ENCODE measurements at regions not wholly inside any gene's neighbourhood (a gene's known extent, or its start where the extent isn't known, plus 50 kb on each side); places are given as distances from the start of the nearest gene placed in this dataset.

DNA sequence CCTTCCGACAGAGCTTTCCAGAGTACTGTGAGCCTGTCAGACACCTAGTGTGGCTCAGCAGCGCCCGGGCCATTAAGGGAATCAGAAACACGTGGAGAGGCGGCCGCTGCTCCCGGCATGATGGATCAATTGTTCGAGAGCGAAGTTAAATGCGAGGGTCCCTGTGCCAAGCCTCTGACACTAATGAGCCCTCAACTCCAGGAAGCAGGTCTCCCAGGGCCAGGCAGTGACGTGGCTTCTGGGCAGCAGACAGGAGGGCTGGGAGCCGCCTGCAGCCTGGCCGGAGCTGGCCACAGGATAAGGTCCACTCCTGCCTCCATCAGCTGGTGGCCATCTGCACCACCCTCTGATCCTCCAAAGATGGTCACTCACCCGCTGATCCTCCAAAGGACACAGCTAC lies 67.5 kb upstream of the CLDN14 start:
- no peak for DNase-seq (ENCODE audit: low read depth)

DNA sequence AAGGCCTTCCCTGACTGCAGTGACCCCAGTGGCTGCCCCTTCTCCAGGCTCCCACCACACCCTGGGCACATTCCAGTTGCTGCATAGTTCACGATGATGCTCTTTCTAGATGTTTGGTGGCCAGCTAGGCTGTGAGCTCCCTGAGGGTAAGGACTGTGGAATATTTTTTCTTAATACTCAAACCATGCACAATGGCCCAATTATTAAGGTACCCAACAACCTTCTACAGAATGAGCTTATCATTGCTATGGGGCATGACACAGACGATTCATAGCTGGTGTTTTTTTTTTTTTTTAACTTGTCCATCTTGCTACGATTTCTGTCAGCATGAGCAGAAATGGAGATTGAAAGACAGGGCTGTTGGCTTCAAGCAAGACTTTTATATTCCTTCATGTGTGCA lies 68.9 kb upstream of the CLDN14 start:
- DNase-seq (ENCODE audit: low read depth): no peak
- no peak overlapping the region for H3K4me3 ChIP-seq (ENCODE audit: low read depth, low read length)
- TF ChIP-seq CTCF (IDR thresholded peaks at IDR 0.05; ENCODE audit: control insufficient read depth, extremely low read depth, insufficient read depth): no peak

More for the DNA sequence above, 67.5 kb upstream of the CLDN14 start:
- H3K4me3 ChIP-seq (ENCODE audit: low read depth, low read length): no peak overlapping the region
- TF ChIP-seq CTCF (IDR thresholded peaks at IDR 0.05; ENCODE audit: control insufficient read depth, extremely low read depth, insufficient read depth): no peak

DNA sequence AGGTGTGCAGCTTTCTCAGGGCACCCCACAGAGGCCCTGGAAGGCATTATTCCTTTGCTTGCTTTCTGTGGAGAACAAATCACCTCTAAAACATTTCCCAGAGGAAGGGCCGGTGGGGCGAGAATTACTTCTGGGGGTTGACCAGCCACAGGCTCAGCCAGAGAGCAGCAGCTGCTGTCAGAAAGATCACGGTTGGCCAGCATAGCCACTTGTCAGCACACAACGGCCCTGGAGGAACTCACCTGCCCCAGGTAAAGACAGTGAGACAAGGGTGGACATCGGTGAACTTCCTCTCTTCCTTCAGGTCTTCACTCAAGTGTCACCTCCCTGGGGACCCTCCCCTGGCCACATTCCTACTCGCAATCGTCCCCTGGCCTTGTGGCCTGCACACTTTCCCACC lies 69.5 kb upstream of the CLDN14 start:
- no peak for DNase-seq (ENCODE audit: low read depth)
- no peak for TF ChIP-seq CTCF (IDR thresholded peaks at IDR 0.05; ENCODE audit: control insufficient read depth, extremely low read depth, insufficient read depth)
- no peak overlapping the region for H3K4me3 ChIP-seq (ENCODE audit: low read depth, low read length)

DNA sequence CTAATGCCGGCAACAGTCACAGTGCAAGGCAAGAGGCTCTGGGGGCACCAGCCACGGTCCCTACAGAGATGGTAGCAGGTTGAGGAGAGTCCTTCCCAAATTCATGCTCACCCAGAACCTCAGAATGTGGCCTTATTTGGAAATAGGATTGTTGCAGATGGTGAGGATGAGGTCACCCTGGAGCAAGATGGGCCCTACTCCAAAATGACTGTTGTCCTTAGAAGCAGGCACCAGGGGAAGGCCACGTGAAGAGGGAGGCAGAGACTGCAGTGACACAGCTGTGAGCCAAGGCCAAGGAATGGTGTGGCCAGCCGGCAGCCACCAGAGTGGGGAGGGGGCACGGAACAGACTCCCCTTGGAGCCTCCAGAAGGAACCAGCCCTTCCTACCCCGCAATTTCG lies 70.8 kb upstream of the CLDN14 start:
- peak; percentile 71 for DNase-seq (ENCODE audit: low read depth)

GRCh38 chr21:36551321-36551720 lies 71.4 kb upstream of the CLDN14 start:
- no peak for TF ChIP-seq CTCF (IDR thresholded peaks at IDR 0.05; ENCODE audit: control insufficient read depth, extremely low read depth, insufficient read depth)
- no peak overlapping the region for H3K4me3 ChIP-seq (ENCODE audit: low read depth, low read length)
- DNase-seq (ENCODE audit: low read depth): no peak

More for the DNA sequence above, 70.8 kb upstream of the CLDN14 start:
- H3K4me3 ChIP-seq (ENCODE audit: low read depth, low read length): no peak overlapping the region
- TF ChIP-seq CTCF (IDR thresholded peaks at IDR 0.05; ENCODE audit: control insufficient read depth, extremely low read depth, insufficient read depth): no peak

- TF ChIP-seq CTCF (IDR thresholded peaks at IDR 0.05; ENCODE audit: control insufficient read depth, extremely low read depth, insufficient read depth): no peak
- DNase-seq (ENCODE audit: low read depth): no peak
- no peak overlapping the region for H3K4me3 ChIP-seq (ENCODE audit: low read depth, low read length)
Measured at GRCh38 chr21:36551731-36552433, 72.0 kb upstream of the CLDN14 start.

GRCh38 chr21:36552434-36552785 lies 72.5 kb upstream of the CLDN14 start:
- H3K4me3 ChIP-seq (ENCODE audit: low read depth, low read length): no peak overlapping the region
- no peak for TF ChIP-seq CTCF (IDR thresholded peaks at IDR 0.05; ENCODE audit: control insufficient read depth, extremely low read depth, insufficient read depth)
- no peak for DNase-seq (ENCODE audit: low read depth)
